PFSK-1 (cell line): ENCODE measurements at regions not wholly inside any gene's neighbourhood (a gene's known extent, or its start where the extent isn't known, plus 50 kb on each side); places are given as distances from the start of the nearest gene placed in this dataset.

Source experiments
- FOXP2 ChIP-seq: optimal IDR thresholded peaks from 2 replicates; pipeline ENCODE3; 2011; ENCODE audit warnings: borderline replicate concordance, control low read depth, inconsistent platforms; ENCODE audit not compliant: insufficient read depth; ENCODE audit errors: extremely low read length, extremely low read depth
- POLR2AphosphoS5 ChIP-seq: IDR thresholded peaks from 2 replicates; pipeline ENCODE4 v1.6.1; 2012; ENCODE audit warnings: low read depth, mild to moderate bottlenecking, control low read depth, low read length, moderate library complexity
- SIN3A ChIP-seq: IDR thresholded peaks from 2 replicates; pipeline ENCODE4 v1.6.1; 2012; ENCODE audit warnings: mild to moderate bottlenecking, low read length, moderate library complexity, borderline replicate concordance; ENCODE audit not compliant: insufficient read depth
- TAF1 ChIP-seq: IDR thresholded peaks from 2 replicates; pipeline ENCODE4 v1.6.1; 2012; ENCODE audit warnings: low read length, control low read depth, borderline replicate concordance; ENCODE audit not compliant: insufficient read depth
- TF ChIP-seq, protein P1 (sequence below), 2 experiments: IDR thresholded peaks; 2 replicates each; pipeline versions ENCODE4 v1.6.1 to v1.8.0; 2011 to 2012; ENCODE audit warnings: low read depth in 2 of 2, low read length in 2 of 2, control low read depth in 1 of 2, inconsistent platforms in 1 of 2, mild to moderate bottlenecking in 1 of 2, moderate library complexity in 1 of 2; ENCODE audit not compliant: insufficient read depth in 1 of 2

DNA sequence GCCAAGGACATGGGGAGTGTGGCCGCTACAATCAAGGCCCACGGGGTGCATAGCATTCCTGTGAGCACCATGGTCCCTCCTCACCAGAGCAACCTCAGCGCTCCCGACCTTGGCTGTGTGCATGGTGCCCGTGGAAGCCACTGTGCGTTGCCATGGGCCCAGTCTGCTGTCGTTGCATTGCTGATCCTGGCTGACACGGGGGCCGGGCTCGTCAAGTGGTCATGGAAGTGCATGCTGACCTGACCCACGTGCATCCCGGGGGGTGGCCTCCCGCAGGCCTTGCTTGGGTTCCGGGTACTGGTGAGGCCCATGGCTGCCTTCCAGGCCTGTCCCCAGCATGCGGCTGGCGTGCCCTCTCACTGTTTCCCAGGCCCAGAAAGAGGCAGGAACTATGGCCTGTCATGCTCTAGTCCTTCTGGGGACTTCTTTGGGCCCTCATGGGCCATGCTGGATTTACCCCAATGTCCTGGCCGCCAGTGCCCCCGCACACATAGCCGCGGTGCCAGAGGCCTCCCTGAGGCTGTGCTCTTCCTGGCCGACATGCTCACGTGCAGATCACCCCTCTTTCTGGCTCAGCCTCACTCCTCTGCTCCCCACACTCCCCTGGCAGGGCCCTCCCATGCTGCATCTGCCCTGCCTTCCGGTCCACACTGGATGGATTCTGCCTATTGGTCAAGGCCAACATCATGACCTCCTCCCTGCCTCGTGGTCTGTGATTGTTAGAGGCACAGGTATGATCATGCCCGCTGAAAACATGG, 1258.0 kb downstream of the BRD1 start:
- no peak for TF ChIP-seq POLR2AphosphoS5
- no peak for TF ChIP-seq SIN3A
- TF ChIP-seq FOXP2, result no peak
- no peak for TF ChIP-seq TAF1
- TF ChIP-seq, protein P1, sequence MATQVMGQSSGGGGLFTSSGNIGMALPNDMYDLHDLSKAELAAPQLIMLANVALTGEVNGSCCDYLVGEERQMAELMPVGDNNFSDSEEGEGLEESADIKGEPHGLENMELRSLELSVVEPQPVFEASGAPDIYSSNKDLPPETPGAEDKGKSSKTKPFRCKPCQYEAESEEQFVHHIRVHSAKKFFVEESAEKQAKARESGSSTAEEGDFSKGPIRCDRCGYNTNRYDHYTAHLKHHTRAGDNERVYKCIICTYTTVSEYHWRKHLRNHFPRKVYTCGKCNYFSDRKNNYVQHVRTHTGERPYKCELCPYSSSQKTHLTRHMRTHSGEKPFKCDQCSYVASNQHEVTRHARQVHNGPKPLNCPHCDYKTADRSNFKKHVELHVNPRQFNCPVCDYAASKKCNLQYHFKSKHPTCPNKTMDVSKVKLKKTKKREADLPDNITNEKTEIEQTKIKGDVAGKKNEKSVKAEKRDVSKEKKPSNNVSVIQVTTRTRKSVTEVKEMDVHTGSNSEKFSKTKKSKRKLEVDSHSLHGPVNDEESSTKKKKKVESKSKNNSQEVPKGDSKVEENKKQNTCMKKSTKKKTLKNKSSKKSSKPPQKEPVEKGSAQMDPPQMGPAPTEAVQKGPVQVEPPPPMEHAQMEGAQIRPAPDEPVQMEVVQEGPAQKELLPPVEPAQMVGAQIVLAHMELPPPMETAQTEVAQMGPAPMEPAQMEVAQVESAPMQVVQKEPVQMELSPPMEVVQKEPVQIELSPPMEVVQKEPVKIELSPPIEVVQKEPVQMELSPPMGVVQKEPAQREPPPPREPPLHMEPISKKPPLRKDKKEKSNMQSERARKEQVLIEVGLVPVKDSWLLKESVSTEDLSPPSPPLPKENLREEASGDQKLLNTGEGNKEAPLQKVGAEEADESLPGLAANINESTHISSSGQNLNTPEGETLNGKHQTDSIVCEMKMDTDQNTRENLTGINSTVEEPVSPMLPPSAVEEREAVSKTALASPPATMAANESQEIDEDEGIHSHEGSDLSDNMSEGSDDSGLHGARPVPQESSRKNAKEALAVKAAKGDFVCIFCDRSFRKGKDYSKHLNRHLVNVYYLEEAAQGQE (IDR thresholded peaks at IDR 0.05; ENCODE audit: insufficient read depth in 1 of 2, low read depth in 2 of 2, low read length in 2 of 2), result no peak

DNA sequence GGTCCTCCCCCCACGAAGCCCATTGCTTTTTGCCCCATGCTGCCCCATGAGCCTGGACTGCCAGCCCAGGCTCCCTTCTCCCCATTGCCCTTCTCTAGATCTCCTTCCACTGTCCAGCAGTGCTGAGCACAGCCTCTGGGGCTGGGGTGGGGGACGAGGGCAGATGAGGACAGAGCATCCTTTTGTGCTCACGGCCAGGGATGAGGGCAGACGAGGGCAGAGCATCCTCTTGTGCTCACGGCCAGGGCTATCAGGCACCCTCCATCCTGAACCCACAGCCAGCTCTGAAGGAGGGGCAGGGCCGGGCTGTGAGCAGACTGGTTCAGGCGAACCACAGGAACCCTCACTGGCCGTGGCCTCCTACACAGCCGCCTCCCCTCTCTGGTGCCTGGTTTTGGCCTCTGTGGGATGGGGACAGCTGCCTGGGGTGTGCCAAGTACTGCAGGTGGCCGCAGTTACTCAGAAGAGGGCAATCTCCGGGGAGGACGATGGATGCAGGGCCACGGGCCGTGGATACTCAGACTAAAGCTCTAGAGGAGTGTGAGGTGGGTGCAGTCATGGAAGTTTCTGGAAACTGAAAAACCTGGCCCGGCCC, 1258.8 kb downstream of the BRD1 start:
- no peak for TF ChIP-seq POLR2AphosphoS5
- no peak for TF ChIP-seq FOXP2
- TF ChIP-seq TAF1, result no peak
- TF ChIP-seq SIN3A, result no peak
- TF ChIP-seq, protein P1 (IDR thresholded peaks at IDR 0.05; ENCODE audit: insufficient read depth in 1 of 2, low read depth in 2 of 2, low read length in 2 of 2), result no peak

DNA sequence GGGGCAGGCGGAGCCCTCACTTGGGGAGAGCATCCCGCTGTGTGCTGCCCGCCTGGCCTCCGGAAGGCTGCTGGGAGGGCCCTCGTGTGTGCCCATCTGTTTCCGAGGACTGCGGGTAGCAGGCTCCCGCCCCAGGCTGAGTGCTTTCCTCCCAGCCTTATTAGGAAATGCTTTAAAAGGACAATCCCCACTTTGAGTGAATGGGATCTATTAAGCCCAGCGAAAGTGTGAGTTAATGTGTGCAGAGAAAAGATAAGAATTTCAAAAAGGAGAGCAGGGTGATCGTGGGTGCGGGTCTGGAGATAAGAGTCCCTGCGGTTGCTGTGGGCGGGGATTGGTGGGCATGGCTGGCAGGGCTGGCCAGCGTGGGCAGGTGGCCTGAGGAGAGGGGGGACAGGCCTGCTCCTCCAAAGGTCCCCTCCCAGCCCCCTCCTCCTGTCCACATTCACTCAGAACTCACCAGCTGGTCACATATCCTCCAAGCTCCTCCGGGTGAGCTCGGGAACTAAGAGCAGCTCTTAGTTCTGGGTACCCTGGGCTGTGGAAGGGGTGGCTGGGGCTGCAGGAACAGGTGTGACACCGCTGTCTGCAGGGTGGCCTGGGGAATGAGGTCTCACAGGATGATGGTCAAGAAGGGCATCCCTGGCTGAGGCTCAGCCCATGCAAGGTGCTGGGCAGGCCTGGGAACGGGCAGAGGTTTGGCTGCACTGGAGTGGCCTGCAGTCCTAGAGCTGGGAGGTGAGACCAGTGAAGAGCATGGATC, 1260.3 kb downstream of the BRD1 start:
- TF ChIP-seq, protein P1 (IDR thresholded peaks at IDR 0.05; ENCODE audit: insufficient read depth in 1 of 2, low read depth in 2 of 2, low read length in 2 of 2), result no peak
- TF ChIP-seq POLR2AphosphoS5 (no peak), FOXP2 (no peak), SIN3A (no peak), TAF1 (no peak)

GRCh38 chr22:48566741-48567140, 1260.9 kb downstream of the BRD1 start:
- TF ChIP-seq, protein P1 (IDR thresholded peaks at IDR 0.05; ENCODE audit: insufficient read depth in 1 of 2, low read depth in 2 of 2, low read length in 2 of 2), result no peak
